GM18873 (cell line): ENCODE measurements at regions not wholly inside any gene's neighbourhood (a gene's known extent, or its start where the extent isn't known, plus 50 kb on each side); places are given as distances from the start of the nearest gene placed in this dataset.
"Not testable (repeated sequence)": the region's sequence is repeated elsewhere in the genome, so short reads cannot be mapped to it uniquely, and the experiment has no call there.

Source experiments
- ATAC-seq: cut with Tn5 transposase; IDR thresholded peaks from one replicate; pipeline ENCODE4 v1.9.1; 2021; ENCODE audit warnings: mild to moderate bottlenecking, moderate library complexity, moderate number of reproducible peaks; ENCODE audit not compliant: unreplicated experiment, low FRiP score

GRCh38 chr2:185625604-185626003, 113.0 kb upstream of the FSIP2 start:
- no peak for ATAC-seq

GRCh38 chr2:185628985-185629384, 109.6 kb upstream of the FSIP2 start:
- no peak for ATAC-seq

- ATAC-seq: no peak
Observed at GRCh38 chr2:185633621-185634020, 105.0 kb upstream of the FSIP2 start.

DNA sequence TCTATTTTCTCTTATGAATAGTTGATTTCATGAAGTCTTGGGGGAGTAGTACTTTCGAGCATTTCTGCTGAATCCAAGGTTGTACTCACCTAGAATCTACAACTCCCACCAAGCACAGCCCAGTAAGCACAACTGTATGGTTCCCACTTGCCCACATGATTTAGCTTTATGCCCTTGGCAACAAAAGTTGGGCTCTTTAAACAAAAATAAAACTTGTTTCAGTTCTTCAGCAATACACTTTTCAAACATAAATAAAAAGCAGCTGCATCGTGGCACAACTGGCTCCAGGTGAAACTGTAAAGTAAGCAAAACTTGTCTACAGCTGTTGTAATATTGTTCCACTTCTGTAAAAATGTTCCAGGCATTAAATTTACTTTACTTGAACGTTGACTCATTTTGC, 99.8 kb upstream of the FSIP2 start:
- ATAC-seq: no peak

DNA sequence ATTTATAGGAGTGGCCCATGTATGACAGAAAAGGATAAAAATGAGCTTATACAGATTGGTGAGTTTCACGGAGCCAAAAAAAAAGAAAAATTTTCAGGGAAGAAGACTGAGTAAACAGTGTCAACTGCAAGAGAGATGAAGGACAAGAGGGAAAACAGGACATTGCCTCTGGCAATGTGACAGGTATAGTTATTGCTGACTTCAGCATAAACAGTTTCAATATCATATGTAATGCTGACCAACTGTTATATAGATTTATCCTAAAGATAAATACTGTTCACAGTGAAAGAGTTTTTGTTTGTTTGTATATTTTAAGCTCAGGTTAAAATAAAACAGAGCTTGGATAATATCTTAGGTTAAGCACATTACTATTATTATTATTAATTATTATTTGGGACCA, 98.0 kb upstream of the FSIP2 start:
- no peak for ATAC-seq

- no peak for ATAC-seq
Observed at GRCh38 chr2:185643434-185643833, 95.2 kb upstream of the FSIP2 start.

- no peak for ATAC-seq
Observed at GRCh38 chr2:185644828-185645227, 93.8 kb upstream of the FSIP2 start.

DNA sequence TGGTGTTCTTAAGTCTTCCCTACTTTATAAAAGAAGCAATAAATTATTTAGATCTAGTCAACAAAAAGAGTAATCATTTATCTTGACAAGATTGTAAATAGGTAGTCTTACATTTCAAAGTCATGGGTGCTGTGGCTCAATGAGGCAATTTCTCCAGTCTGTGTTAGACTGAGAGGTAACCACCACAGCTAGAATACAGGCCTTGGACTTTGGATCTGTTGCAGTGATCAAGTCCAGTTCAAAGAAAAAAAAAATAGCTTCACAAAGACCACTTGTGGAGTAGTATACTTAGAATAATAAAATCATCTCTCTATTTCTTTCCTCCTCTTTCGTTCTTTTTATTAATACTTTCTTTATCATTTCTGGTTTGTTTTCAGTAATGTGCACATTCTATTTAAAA, 93.1 kb upstream of the FSIP2 start:
- ATAC-seq: no peak

- no peak for ATAC-seq
Observed at GRCh38 chr2:185658750-185659149, 79.9 kb upstream of the FSIP2 start.

DNA sequence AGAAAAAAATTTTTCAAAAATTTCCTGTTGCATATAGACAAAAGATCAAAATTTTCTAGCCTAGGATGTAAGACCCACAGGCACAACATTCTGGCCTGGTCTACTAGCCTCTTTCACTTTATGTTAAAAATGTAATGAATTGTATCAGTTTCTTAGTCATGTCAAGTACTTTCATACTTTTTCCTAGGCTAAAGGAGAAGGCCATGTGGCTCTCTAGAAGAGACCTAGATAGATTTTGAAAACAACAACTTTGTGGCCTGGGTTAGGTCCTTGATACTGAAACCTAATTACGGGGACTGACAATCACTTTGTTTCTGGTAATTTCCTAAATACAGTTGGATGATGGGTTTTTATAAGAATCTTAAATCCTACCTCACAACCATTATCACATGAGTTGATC, 74.8 kb upstream of the FSIP2 start:
- ATAC-seq: no peak

DNA sequence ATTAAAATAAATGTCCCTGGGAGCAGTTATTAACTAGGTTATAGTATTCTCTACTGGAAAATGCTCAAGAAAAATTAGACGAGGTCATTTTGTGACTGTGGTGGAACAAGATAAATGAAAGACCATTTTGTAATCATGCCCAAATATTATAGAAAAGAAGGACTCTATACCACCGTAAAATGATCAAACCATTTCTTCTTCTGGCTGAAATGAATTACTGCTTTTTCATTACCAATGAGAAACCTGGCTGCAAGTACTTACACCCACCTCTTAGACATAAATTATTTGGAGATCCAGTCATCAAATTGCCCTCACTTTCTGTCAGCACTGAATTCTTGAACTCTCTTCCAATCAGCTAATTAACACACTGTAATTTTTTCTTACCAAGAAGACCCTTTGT, 74.2 kb upstream of the FSIP2 start:
- no peak for ATAC-seq

DNA sequence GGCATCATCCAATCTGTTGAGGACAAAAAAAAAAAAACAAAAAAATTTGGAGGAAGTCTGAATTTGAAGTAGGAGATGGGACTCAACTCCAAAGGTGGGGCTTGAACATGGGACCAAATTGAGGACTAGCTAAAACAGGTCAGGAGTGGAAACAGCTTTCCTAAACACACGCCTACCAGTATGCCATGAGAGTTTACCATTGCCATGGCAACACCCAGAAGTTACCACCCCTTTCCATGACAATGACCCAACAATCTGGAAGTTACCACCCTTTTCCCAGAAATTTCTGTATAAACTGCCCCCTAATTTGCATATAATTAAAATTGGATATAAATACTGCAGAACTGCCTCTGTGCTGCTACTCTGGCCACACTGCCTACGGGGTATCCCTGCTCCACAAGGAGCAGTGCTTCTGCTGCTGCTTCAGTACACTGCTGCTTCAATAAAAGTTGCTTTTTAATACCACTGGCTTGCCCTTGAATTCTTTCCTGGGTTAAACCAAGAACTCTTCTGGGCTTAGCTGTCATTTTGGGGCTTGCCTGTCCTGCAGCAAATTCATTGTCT, 73.3 kb upstream of the FSIP2 start:
- no peak for ATAC-seq

DNA sequence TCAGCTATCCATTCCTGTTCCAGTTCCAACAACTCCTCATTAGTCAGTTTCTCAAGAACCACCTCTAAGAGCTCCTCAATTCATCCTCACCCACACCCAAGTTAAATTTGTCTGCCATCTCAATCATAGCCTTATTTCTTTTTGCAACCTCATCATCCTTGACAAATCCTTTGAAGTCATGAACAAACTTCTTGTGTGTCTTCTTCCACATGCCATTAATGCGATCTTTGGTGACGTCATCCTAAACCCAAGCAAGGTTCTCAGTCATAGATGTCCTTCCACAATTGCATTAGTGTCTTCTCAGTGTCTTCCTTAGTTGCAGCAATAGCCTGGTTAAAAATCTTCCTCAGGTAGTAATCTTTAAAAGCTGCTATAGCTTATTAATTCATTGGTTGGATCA, 71.2 kb upstream of the FSIP2 start:
- no peak for ATAC-seq

DNA sequence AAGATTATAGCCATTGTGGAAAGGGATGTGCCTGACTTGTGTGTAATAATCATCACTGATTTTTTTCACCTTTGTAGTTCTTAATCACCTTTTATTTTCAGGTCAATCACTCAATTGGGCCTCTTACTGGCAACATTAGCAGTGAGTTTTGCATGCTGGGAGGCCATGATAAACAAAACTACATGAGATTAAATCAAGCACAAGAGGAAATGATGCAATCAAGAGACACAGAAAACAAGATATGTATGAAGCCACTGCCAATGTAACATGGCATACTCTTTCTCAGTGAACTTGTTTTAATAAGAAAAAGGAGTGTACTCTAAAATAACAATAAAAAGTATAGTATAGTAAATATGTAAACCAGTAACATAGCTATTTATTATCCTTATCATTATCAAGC, 69.9 kb upstream of the FSIP2 start:
- no peak for ATAC-seq

DNA sequence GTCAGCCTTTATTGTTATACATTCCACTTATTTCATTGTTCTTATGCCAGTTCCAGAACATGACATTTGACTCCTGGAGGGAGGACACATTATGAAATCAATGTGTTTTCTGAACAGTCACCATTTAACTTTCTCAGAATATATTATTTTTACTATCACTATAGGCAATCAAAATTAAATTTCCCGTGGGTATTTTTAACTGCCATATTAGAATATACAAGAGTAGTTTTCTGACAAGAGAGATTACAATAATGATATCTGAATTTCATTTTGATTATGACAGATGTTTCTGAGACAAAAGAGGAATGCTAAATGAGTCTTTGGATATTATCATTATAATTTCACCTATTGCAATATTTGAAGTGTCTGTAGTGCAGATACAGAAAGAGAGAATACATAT, 64.4 kb upstream of the FSIP2 start:
- ATAC-seq: no peak

GRCh38 chr2:185676316-185676715, 62.3 kb upstream of the FSIP2 start:
- ATAC-seq: no peak

DNA sequence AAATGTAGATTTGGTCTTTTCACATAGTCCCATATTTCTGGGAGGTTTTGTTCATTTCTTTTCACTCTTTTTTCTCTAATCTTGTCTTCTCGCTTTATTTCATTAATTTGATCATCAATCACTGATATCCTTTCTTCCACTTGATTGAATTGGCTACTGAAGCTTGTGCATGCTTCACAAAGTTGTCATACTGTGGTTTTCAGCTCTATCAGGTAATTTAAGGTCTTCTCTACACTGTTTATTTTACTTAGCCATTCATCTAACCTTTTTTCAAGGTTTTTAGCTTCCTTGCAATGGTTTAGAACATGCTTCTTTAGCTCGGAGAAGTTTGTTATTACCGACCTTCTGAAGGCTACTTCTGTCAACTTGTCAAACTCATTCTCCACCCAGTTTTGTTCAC, 51.6 kb upstream of the FSIP2 start:
- ATAC-seq: not testable (repeated sequence)

- no peak for ATAC-seq
Observed at GRCh38 chr2:185687967-185688366, 50.6 kb upstream of the FSIP2 start.
